GM21576 (cell line): ENCODE measurements at regions not wholly inside any gene's neighbourhood (a gene's known extent, or its start where the extent isn't known, plus 50 kb on each side); places are given as distances from the start of the nearest gene placed in this dataset.

ENCODE experiments used
- ATAC-seq: cut with Tn5 transposase; IDR thresholded peaks from one replicate; pipeline ENCODE4 v1.9.1; 2021; ENCODE audit warnings: mild to moderate bottlenecking, moderate library complexity; ENCODE audit not compliant: unreplicated experiment

DNA sequence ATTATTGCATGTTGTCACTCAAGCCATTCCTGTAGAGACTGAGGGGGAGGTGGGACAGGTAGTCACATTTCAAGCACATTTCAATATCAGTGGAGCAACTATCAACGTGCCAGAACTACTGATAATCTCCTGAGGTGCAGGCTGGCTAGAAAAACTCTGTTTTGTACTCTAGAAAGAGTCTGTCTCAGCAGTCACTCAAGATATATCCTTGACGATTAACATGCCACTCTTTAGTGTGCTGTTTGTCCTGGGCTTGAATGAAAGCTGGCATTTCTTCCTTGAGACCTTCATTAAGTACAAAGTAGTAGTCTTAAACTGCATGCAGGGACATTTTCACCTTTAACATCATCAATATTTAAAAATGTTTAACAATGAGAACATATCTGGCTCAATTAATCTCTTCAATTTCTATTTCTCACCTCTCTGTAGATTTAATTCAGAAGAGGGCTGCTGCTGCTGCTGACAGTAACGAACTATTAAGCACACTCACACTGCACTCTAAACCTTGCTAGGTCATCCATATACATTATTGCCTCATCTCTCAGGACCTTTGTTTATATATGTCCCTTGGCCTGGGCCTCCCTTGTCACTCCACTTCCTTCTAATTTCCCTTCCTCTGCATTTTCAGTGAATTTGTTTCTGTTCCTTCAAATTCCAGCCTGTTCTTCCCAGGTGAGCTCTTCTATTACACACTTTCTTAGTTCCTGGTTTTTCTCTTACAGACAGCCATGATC, 412.0 kb downstream of the HAPSTR1 start:
- ATAC-seq, result no peak

DNA sequence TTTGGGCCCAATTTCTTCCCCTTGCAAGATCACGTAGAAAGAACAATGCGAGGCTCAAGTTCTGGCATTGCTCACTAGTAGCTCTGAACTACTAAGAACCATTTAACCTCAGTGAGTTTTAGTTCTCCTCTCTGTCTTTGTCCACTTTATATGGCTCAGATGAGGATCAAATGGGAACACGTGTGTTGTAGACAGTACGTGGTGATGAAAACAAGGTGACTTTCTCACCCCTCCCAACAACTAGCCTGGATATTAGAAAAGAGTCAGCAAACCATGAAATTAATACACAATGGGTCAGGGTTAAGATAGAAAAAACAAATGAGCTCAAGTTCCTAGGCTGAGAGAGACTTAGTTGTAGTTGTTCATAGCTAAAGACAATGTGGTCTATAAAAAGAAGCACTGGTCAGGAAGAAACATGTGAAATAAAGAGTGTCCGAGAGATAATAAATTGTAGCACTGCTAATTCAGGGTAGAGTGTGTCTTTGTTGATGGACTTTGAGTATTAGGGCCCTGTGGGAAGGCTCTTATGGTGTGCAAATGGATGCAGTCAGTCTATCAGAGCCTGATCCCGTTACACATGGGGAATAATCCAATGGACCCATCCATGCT, 417.0 kb downstream of the HAPSTR1 start:
- no peak for ATAC-seq

DNA sequence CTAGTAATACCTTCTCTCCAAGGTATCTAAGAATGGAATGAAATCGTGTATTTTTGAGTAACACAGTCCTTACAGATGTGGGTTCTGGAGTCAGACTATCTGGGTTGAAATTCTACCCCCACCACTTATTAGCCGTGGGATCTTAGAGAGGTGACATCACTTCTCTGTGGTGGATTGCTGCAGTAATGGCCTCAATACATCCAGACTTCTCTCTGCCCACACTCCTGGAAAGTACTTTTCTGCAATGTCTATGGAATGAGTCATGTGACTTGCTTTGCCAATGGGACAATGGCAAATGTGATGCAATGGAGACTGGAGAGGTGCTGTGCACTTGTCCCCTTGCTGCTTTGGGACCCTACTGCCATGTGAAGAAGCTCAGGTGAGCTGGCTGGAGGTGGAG, 418.2 kb downstream of the HAPSTR1 start:
- ATAC-seq, result no peak

DNA sequence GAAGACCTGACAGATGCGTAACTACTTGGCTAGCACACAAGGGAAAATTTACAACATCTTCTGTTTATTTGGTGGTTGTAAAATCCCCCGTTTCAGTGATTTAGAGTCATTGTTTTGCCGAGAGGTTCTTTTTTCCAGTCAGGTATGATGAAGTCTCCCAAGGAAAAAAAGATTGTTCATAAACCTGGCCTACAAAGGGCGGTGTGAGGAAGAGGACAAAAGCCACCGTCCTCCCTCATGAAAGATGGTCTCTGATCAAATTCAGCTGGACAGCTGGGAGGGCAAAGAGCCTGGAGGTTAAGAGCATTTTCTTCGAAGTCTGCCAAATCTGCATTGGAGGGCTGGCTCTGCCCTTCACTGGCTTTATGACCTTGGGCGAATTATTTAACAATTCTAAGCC, 419.9 kb downstream of the HAPSTR1 start:
- no peak for ATAC-seq

DNA sequence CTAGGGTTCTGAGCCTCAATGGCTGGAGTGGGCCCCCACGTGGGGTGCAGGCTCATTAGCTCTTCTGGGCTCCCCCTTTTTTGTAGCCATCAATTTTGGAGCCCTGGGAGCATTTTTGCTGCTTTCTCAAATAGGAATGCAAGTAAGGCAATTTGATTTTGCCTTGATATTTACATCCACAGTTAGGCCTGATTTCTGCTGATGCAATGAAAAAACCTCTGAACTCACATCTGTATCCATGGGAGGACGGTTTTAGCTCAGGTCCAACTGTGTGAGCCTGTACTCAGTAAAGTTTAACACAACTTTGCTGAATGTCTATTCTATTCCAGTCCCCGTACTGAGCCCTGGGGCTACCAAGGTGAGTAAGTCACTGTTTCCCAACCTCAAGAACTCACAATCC, 425.0 kb downstream of the HAPSTR1 start:
- no peak for ATAC-seq

DNA sequence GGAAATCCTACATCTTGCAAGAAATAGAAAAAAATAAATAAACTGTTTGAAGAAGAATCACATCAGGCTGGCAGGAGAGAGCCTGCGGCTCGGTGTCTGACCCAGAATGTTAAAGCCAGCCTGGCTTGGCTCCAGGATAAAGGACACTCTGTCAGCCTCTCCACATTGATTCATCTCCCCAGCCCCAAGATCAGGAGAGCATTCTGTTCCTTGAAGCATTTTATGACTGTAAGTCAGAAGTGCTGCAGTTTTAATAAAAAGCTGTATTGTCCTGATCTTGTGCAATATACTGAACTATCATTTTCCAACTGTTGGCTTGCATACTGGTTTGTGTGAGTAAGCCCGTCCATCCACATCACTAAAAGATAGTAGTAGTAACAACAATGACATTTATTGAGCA, 426.6 kb downstream of the HAPSTR1 start:
- no peak for ATAC-seq

DNA sequence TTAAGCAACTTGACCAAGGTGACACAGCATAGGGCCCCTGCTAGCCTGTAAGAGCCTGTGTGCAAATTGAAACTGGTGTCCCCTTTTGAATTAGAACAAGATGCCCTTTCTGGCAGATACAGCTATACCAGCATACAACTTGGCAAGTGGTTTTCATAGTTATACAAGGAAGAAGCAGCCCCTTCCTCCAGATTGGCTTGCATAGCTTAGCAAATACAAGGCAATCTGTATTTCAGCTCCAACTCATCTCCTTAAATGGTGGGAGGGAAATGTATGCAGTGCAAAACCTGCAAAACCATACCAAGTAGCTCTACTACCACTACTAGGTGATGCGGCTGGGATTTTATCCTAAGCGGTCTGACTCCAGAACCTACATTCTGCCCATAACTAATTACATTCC, 427.1 kb downstream of the HAPSTR1 start:
- no peak for ATAC-seq

DNA sequence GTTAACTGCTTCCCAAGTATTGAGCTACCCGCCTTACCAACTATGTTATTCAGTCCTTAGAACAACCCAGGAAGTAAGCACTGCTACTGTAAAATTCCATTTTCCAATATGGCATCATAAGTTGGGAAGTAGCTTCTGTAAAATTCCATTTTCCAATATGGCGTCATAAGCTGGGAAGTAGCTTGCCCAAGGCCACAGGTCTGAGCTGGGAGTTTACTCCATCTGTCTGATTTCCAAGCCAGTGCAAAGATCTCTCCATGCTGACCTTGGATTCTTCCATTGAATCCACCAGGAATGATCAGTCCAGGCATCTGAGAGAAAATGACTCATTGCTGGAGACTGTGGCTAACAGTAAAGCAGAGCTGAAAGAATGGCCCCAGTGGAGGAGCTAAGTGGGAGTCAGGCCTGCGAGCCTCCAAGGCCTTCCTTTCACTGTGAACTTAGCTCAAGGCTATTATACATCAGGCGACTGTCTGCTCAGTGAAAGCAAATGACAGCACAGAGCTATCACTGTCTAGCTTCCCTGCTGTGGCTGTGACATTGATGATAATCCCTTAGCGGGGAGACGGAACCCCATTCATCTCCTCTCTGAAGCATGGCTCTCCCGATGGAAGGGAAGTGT, 430.4 kb downstream of the HAPSTR1 start:
- no peak for ATAC-seq

DNA sequence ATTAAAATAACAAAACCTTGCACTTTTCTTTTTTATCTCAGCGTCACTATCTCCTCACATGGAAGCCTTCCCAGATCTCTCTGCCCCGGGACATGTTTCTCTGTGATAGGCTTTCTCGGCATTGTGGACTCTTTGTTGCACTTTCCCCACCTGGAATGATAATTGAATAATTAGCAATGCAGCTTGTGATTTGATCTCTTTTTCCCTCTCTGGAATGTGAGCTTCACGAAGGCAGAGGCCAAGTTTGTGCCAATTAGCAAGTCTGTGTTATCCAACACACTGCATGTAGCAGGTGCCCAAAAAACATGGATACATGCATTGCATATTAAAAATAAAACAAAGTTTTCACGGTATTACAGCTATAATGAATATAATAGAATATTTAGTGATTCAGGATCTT, 431.2 kb downstream of the HAPSTR1 start:
- ATAC-seq, result no peak

DNA sequence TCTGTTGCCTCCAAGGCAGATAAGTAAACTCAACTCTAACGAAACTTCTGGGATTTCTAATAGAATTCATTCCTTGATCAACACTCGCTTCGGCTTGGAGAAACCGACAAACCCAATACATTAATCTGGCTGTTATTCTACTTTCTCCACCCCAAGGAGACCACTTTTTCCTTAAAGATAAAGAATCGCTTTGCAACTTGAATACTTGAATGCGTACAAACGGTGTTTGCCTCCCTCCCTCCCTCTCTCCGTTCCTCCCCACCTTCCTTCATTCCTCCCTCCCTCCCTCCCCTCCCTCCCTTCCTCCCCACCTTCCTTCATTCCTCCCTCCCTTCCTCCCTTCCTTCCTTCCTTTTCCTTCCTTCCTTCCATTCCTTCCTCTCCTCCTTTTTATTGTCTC, 432.6 kb downstream of the HAPSTR1 start:
- ATAC-seq, result no peak

DNA sequence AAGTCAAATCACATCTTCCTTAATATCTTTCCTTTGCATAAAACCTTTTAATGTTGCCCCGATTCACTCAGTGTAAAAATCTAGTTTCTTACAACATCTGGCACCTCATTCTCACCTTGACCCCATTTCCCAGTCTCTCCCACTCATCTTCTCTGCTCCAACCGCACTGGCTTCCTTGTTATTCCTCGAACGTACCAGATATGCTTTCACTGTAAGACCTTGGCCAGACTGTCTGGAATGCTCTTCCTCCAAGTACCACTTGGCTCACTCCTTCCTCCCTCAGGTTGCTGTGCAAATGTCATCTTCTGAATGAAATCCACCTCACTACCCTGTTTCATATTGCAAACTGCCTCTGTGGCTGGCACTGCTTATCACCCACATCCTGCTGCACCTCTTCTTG, 433.6 kb downstream of the HAPSTR1 start:
- ATAC-seq, result no peak

DNA sequence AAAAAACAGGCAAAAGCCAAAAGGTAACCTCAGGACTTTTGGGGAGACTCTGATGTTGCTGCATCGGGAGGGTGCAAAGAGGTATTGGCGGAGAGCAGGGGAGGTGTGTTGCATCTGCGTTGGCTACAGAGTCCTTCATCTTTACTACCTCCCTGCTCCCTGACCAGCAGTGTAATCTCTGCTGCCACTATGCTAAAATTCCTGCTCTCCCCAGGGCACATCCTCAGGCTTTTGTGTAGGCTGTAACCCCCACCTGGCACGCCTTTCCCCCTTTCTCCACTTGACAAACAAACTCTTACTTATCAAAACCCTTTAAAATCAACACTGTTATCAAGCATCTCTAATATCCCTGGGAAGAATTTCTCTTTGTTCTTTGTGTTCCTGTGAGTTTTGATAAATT, 435.3 kb downstream of the HAPSTR1 start:
- no peak for ATAC-seq

DNA sequence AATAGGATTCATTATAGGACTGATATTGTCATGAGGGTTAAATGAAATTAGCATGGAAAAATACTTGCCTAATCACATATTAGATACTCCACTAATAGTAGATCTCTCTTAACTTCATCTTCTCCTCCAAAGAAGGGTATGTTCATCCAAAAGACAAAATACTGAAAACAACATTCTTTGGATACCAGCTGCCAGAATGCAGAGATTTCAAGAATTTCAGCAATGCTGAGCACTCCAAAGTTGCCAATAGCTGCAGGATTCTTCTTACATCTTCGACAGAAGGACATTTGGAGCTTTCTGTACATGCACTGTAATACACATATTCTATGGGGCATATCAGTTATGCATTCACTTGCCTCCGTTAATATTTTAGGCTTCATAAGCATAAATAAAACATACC, 436.5 kb downstream of the HAPSTR1 start:
- ATAC-seq, result no peak

DNA sequence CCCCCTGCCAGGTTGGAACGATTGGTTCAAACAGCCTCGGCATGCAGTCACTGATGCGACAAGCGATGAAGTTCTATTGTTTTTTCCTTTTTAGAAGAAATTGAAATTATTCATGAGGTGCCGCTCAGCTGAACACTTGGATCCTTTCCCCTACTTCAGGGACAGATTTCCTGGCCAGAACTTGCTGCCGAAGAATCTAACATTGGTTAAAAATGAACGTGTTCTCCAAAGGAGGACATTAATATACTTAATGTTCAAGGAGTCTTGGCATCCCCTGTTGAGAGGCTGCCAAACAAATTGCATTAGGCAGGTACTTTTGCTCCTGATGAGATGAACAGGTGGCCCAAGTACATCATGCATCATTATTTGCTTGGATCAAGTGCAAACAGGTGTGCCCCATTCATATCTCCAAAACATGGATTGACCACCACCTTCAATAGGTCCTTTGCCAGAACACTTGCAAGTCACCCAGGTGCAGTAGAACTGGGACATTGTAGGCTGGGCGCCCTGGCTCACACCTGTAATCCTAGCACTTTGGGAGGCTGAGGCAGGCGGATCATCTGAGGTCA, 437.2 kb downstream of the HAPSTR1 start:
- no peak for ATAC-seq

DNA sequence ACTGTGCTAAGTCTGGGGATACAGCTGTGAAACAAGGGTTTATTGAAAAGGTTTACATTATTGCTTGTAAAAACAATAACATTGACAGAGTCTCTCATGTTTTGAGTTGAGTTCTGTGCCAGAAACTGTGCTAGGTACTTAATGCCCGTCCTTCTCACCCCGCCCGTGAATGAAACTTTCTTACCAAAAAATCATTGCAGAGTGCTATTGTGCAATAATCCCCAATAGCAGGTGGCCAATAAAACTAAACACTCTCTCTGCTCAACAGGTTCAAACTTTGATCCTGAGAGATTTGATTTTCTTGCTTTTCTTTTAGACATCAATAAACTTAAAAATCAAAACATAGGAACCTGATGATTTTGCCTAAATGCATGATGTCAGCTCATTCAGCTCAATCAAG, 441.6 kb downstream of the HAPSTR1 start:
- no peak for ATAC-seq

DNA sequence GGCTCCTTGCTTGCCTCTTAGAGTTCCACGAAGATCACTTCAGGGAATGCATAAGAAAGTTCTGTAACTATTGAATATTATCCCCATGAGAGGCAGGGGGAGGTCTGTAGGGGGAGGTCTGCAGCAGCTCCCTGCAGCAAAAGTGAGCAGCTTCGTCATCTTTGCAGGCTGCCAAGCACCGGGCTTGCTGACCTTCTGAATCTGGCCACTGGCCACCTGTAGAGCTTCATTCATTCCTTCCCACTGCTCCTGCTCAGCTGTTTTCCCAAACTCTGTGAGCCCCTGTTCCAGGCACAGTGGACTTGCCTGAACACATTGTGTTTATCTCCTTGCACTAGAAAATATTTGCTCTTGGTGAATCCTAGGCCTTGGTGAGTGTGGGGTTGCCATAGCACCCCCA, 443.3 kb downstream of the HAPSTR1 start:
- no peak for ATAC-seq

DNA sequence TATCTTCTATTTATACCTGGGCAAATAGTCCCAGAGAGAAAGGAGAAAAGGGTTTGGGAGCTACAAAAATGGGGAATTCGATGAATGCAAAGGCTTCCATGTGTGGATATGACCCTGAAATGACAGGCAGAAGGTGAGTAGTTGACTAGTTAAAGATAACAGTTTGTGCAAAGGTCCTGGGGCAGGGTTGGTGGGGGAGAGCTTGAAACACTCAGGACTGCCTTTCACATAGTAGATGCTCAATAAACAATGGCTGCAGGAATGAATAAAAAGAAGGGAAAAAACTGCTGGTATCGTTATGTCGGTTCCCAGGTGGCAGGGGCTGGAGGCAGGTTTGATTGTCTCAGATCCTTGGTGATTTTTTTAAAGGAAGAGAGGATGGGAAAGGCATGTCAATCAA, 445.5 kb downstream of the HAPSTR1 start:
- no peak for ATAC-seq

DNA sequence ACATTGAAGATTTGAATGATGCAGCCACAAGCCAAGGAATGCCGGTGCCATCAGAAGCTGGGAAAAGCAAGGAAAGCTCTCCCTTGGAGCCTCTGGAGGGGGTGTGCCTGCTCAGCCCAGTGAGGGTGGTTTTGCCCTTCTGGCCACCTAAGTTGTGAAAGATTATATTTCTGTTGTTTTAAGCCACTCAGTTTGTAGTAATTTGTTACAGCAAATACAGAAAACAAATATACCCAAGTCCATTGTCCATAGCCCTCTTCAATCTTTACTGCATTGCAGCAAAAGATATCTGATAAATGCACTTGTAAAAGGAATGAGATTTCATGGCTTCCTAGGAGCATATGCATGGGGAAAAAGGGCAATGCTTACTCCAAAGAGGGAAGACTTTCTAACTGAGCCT, 447.9 kb downstream of the HAPSTR1 start:
- no peak for ATAC-seq

DNA sequence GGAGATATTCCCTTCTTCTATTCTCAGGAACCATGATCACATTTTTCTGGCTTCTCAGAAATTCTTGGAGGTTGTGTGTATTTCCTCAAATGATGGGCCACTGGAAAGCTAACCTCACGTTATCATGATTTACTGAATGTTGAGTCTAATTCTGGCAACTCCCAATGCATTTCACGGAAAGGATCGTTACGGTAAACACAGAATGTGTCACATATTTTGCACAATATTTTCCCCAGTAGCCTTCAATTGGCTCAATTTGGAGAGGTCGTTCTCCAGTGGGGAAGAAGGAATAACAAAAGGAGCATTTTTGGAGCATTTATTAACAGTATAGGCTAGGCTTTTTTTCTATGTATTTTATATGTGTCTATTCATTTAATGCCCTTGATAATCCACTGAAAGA, 450.3 kb downstream of the HAPSTR1 start:
- no peak for ATAC-seq

DNA sequence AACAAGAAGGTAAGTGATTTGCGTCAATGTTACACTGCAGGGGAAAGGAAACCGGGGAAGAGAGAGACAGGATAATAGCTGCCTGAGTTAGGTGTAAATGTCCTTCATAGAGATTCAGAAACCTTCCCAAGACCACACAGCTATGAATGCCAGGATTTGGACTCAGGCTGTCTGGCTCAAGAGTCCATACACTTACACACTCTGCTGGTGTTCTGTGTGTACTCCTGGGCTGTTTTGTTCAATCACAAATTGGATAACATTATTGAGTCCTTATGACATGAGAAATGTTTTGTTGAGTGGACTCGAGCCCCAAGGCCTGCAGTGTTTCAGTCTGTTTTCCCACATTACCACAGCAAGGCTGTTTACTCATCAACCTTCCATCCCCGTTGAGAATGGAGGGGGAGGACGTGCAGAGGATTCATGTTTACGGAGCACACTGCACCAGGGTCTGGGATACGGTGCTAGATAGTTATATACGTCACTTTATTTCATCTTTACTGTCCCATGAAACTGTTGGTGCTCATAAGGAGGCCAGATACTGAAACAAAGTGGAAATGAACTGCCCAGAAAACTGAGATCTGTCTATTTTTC, 450.8 kb downstream of the HAPSTR1 start:
- no peak for ATAC-seq

DNA sequence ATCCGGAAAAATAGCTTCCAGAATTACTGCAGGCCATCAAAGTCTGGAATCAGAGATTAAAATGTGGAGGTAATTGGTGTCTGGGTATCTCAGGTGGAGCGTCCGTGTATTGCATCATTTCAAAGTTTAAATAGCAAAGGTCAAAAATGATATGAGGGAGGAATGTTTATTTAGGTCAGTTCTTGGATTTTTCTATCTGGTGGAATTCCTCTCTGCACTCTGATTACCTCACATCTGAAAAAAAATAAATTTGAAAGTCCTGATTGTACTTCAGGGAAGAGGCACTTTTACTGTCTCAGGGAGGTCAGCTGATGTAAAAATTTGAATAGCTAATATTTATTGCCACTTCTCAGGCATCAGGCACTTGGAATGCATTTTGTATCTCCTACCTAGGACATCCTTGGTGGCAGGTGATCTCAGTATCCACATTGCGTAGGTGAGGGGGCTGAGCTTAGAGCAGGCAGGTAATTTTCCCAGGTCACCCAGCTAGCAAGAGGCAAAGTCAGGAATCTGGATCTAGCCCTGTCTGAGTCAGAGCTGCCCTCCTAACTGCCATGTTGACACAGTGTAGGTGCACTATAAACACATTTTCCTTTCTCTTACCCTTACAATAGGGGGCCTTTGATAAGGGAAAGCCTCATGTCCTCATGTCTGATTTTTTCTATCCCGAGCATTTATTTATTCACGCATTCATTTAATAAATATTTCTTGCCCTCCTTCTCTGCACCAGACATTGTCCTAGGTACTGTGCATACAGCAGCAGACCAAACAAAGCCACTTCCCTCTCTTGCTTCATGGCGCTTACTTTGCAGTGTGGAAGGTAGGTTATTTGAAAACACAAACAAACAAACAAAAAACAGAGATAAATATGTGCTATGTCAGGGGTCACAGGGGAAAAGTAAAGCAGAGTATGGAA, 454.3 kb downstream of the HAPSTR1 start:
- ATAC-seq, result no peak
